GM12892 (cell line): ENCODE measurements at regions not wholly inside any gene's neighbourhood (a gene's known extent, or its start where the extent isn't known, plus 50 kb on each side); places are given as distances from the start of the nearest gene placed in this dataset.

ENCODE experiments used
- POLR2A ChIP-seq: IDR thresholded peaks from 2 replicates; pipeline ENCODE4 v1.6.1; 2011; ENCODE audit warnings: low read depth, low read length, control low read depth
- POLR2AphosphoS5 ChIP-seq: IDR thresholded peaks from 2 replicates; pipeline ENCODE4 v1.6.1; 2011; ENCODE audit warnings: low read depth, low read length, control low read depth

DNA sequence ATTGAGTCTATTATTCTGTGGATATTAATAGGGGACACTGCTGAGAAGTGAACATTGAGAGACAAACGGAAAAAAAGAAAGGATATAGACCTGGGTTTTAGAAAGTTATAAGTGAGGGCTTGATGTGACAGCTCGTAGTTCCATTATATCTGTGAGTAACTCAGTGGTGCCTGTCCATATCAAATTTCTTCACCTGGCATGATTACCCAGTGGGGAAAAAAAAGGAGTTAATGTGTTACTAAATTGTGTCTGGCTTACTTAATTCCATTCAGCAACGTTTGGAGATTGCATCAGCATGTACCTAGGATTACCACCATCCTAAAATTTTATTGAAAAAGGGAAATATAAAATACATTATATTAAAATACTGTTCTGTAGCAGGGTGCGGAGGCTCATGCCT is 1249.9 kb downstream of the SLC16A7 start:
- TF ChIP-seq POLR2AphosphoS5 (no peak), POLR2A (no peak)
